ENCODE measurements at regions not wholly inside any gene's neighbourhood (a gene's known extent, or its start where the extent isn't known, plus 50 kb on each side); places are given as distances from the start of the nearest gene placed in this dataset.

- FAIRE-seq (no peak), DNase-seq (ENCODE audit: extremely low read depth in 1 of 4, low spot score in 3 of 4) (no peak), ATAC-seq (no peak)
- intact Hi-C loops (cut with micrococcal nuclease): no loop called here
- BruUV-seq (replicated peaks): no TSS peak
- Histone ChIP-seq H3K4me3 (no peak overlapping the region), H3K9ac (ENCODE audit: insufficient read depth in 1 of 2, low read depth in 2 of 2, low read length in 2 of 2) (no peak overlapping the region), H3K27ac (ENCODE audit: extremely low read depth, low read depth, low read length) (no peak overlapping the region), H3K9me1 (ENCODE audit: control insufficient read depth, insufficient read depth, low read length) (no peaks in the 10 kb centered on the region), H3K9me3 (replicated peaks; ENCODE audit: control insufficient read depth, insufficient read depth, low read depth, low read length) (no peaks in the 10 kb centered on the region), H2AFZ (ENCODE audit: low read depth, low read length) (no peak overlapping the region), H3K36me3 (ENCODE audit: control insufficient read depth, insufficient read depth, low read length) (no peaks in the 10 kb centered on the region), H3K79me2 (ENCODE audit: control insufficient read depth, insufficient read depth, low read length) (no peaks in the 10 kb centered on the region), H3K27me3 (ENCODE audit: control insufficient read depth in 2 of 2, insufficient read depth in 2 of 2, low read length in 2 of 2) (peaks cover 0 to 4% of the 10 kb centered on the region in 2 experiments; a peak in 3 of 5 replicates), H3K4me2 (ENCODE audit: insufficient read depth, low read length) (no peak overlapping the region), H3K4me1 (replicated peaks in 1 of 2; ENCODE audit: control insufficient read depth in 2 of 2, insufficient read depth in 2 of 2, low read length in 2 of 2) (no peaks in the 10 kb centered on the region), H4K20me1 (replicated peaks; ENCODE audit: control insufficient read depth, insufficient read depth, low read length) (no peaks in the 10 kb centered on the region)
- TF ChIP-seq TEAD1 (CRISPR knock-in tag; IDR thresholded peaks at IDR 0.05): no peak
- TF ChIP-seq EP400 (IDR thresholded peaks at IDR 0.05): no peak
- no peak for TF ChIP-seq MEF2D (tag; conservative IDR thresholded peaks at IDR 0.05; ENCODE audit: low read depth)
- no peak for TF ChIP-seq TAF9B (IDR thresholded peaks at IDR 0.05; ENCODE audit: partially characterized antibody)
- no peak for TF ChIP-seq ZC3H11A (IDR thresholded peaks at IDR 0.05; ENCODE audit: low read depth, low read length)
- no peak for TF ChIP-seq NRF1 (conservative IDR thresholded peaks at IDR 0.05 in 1 of 2, IDR thresholded peaks at IDR 0.05 in 1 of 2)
- no peak for TF ChIP-seq ZNF609 (CRISPR knock-in tag; IDR thresholded peaks at IDR 0.05; ENCODE audit: borderline replicate concordance)
- TF ChIP-seq ZNF143 (CRISPR knock-in tag; IDR thresholded peaks at IDR 0.05): no peak
- no peak for TF ChIP-seq PBX2 (CRISPR knock-in tag; IDR thresholded peaks at IDR 0.05; ENCODE audit: low read depth)
- TF ChIP-seq PBX2 (tag; conservative IDR thresholded peaks at IDR 0.05; ENCODE audit: low read depth): no peak
- TF ChIP-seq SAP30 (IDR thresholded peaks at IDR 0.05; ENCODE audit: borderline replicate concordance, insufficient read depth, low read depth, low read length, poor library complexity, severe bottlenecking): no peak
- TF ChIP-seq RHOXF2B (CRISPR knock-in tag; conservative IDR thresholded peaks at IDR 0.05): no peak
- WGBS (ENCODE audit: insufficient coverage, low coverage, missing lambda C conversion rate): 0% methylated on average over 3 of the region's 3 CpGs
- ChIA-PET POLR2A (no interaction called here), CTCF (ENCODE audit: low intra/inter-chr PET ratio) (no interaction called here)
- in situ Hi-C loops (cut with MboI): no loop called here
These were observed 85.4 kb upstream of the NR4A3 start for GRCh38 chr9:99736291-99736690.
